ENCODE measurements at regions not wholly inside any gene's neighbourhood (a gene's known extent, or its start where the extent isn't known, plus 50 kb on each side); places are given as distances from the start of the nearest gene placed in this dataset.

DNA sequence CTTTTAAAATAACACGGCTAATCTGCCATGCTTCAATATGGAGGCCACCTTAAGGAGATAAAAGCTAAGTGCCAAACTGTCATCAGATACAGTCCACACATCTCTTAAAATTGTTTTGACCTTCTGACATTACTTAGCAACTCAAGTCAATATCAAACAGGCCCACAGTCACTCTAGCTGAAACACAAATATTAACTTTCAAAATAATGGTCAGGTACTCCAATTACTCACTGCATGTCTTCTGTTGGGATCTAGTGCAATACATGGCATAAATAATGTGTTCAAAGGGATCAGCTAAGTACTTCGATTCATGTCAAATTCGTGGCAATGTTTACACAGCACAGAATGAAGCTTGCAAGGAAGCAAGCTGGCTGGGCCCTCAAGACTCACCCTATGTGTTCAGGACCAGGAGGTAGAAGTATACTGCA lies 133.9 kb upstream of the BEND6 start:
- 56 to 69% methylated on average over 3 of the region's 3 CpGs for whole genome bisulfite sequencing, 2 donors

DNA sequence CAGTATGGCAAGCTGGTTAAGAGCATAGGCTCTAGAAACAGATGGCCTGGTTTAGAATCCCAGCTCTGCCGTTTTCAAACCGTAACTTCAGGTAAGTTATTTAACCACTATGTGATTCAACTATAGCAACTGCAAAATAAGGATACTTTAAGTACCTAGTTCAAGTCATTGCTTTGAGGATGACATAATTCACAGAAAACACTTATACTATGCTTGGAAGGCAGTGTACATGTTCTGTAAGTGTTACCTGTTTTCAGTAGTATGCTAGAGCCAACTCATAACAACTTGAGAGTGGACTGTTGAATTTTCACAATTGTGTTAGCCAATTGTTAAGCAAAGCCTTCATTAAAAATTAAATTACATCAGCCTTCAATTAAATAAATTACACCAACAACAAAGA lies 134.8 kb upstream of the BEND6 start:
- TF ChIP-seq, protein P1, sequence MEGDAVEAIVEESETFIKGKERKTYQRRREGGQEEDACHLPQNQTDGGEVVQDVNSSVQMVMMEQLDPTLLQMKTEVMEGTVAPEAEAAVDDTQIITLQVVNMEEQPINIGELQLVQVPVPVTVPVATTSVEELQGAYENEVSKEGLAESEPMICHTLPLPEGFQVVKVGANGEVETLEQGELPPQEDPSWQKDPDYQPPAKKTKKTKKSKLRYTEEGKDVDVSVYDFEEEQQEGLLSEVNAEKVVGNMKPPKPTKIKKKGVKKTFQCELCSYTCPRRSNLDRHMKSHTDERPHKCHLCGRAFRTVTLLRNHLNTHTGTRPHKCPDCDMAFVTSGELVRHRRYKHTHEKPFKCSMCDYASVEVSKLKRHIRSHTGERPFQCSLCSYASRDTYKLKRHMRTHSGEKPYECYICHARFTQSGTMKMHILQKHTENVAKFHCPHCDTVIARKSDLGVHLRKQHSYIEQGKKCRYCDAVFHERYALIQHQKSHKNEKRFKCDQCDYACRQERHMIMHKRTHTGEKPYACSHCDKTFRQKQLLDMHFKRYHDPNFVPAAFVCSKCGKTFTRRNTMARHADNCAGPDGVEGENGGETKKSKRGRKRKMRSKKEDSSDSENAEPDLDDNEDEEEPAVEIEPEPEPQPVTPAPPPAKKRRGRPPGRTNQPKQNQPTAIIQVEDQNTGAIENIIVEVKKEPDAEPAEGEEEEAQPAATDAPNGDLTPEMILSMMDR (IDR thresholded peaks at IDR 0.05; ENCODE audit: control extremely low read depth, extremely low read depth): no peak
- H3K4me3 ChIP-seq: no peak overlapping the region
- H3K9ac ChIP-seq (ENCODE audit: insufficient read depth in 1 of 2, low read length in 2 of 2): no peak overlapping the region
- H3K9me3 ChIP-seq (ENCODE audit: control insufficient read depth in 4 of 4, insufficient read depth in 3 of 4, low read length in 3 of 4): no peaks in the 10 kb centered on the region
- no peaks in the 10 kb centered on the region for H3K36me3 ChIP-seq (ENCODE audit: control insufficient read depth in 4 of 4, insufficient read depth in 4 of 4, low read length in 4 of 4)
- 78 to 95% methylated on average over 2 of the region's 2 CpGs for WGBS, 2 donors
- no peaks in the 10 kb centered on the region for H3K27me3 ChIP-seq (ENCODE audit: control insufficient read depth in 3 of 3, insufficient read depth in 3 of 3, low read length in 2 of 3)
- H3K27ac ChIP-seq (ENCODE audit: low read depth in 1 of 2, low read length in 1 of 2): no peak overlapping the region
- DNase-seq (no peak), ATAC-seq (ENCODE audit: insufficient read depth, low FRiP score) (no peak)
- H3K4me1 ChIP-seq (ENCODE audit: control insufficient read depth in 5 of 5, insufficient read depth in 5 of 5, low read length in 5 of 5): peaks cover 0 to 12% (median 0%) of the 10 kb centered on the region in 5 donors

More for the DNA sequence above, 133.9 kb upstream of the BEND6 start:
- peaks cover 0 to 12% (median 0%) of the 10 kb centered on the region in 5 donors for H3K4me1 ChIP-seq (ENCODE audit: control insufficient read depth in 5 of 5, insufficient read depth in 5 of 5, low read length in 5 of 5)
- H3K4me3 ChIP-seq: no peak overlapping the region
- DNase-seq (no peak), ATAC-seq (ENCODE audit: insufficient read depth, low FRiP score) (no peak)
- H3K9ac ChIP-seq (ENCODE audit: insufficient read depth in 1 of 2, low read length in 2 of 2): no peak overlapping the region
- peak overlapping the region in 1 of 2 donors; percentile 50 for H3K27ac ChIP-seq (ENCODE audit: low read depth in 1 of 2, low read length in 1 of 2)
- TF ChIP-seq, protein P1 (IDR thresholded peaks at IDR 0.05; ENCODE audit: control extremely low read depth, extremely low read depth): no peak
- no peaks in the 10 kb centered on the region for H3K36me3 ChIP-seq (ENCODE audit: control insufficient read depth in 4 of 4, insufficient read depth in 4 of 4, low read length in 4 of 4)
- H3K9me3 ChIP-seq (ENCODE audit: control insufficient read depth in 4 of 4, insufficient read depth in 3 of 4, low read length in 3 of 4): no peaks in the 10 kb centered on the region
- H3K27me3 ChIP-seq (ENCODE audit: control insufficient read depth in 3 of 3, insufficient read depth in 3 of 3, low read length in 2 of 3): no peaks in the 10 kb centered on the region

DNA sequence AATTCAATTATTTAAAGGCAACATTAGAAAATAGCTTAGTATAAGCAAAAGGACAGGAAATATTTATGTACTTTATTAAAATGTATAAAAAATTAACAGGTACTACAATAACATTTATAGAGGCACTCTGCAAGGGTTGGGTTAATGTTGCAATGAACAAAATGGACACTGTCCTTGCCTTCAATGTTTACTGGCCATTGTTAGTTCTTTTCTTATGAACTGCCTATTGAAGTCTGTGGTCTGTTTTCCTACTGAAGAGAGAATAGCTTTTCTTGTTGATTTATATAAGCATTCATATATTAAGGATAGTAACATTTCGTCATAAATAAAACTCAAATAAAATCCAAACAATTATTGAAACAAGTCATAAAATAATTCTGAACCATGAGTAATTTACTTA lies 135.3 kb upstream of the BEND6 start:
- WGBS, 2 donors: 41 to 87% methylated on average over 1 of the region's 1 CpG
- no peaks in the 10 kb centered on the region for H3K36me3 ChIP-seq (ENCODE audit: control insufficient read depth in 4 of 4, insufficient read depth in 4 of 4, low read length in 4 of 4)

More for the DNA sequence above, 135.3 kb upstream of the BEND6 start:
- Histone ChIP-seq H3K9ac (ENCODE audit: insufficient read depth in 1 of 2, low read length in 2 of 2) (no peak overlapping the region), H3K9me3 (ENCODE audit: control insufficient read depth in 4 of 4, insufficient read depth in 3 of 4, low read length in 3 of 4) (no peaks in the 10 kb centered on the region), H3K4me1 (ENCODE audit: control insufficient read depth in 5 of 5, insufficient read depth in 5 of 5, low read length in 5 of 5) (peaks cover 0 to 12% (median 0%) of the 10 kb centered on the region in 5 donors), H3K4me3 (no peak overlapping the region), H3K27ac (ENCODE audit: low read depth in 1 of 2, low read length in 1 of 2) (no peak overlapping the region), H3K27me3 (ENCODE audit: control insufficient read depth in 3 of 3, insufficient read depth in 3 of 3, low read length in 2 of 3) (no peaks in the 10 kb centered on the region)
- DNase-seq (no peak), ATAC-seq (ENCODE audit: insufficient read depth, low FRiP score) (no peak)
- TF ChIP-seq, protein P1 (IDR thresholded peaks at IDR 0.05; ENCODE audit: control extremely low read depth, extremely low read depth): no peak
